Osteoblast (primary cell): ENCODE measurements at regions not wholly inside any gene's neighbourhood (a gene's known extent, or its start where the extent isn't known, plus 50 kb on each side); places are given as distances from the start of the nearest gene placed in this dataset.

Experiments
- DNase-seq: peaks from one replicate; pipeline ENCODE4 v3.0.0; 2011; ENCODE audit warnings: low spot score, mixed read lengths; ENCODE audit not compliant: insufficient read length; ENCODE audit errors: missing footprints
- H2AFZ ChIP-seq: 2 replicates; pipeline ENCODE4 v1.6.0; 2011; ENCODE audit warnings: mild to moderate bottlenecking, low read length
- H3K27ac ChIP-seq: 2 replicates; pipeline ENCODE4 v1.5.1; 2011; ENCODE audit warnings: mild to moderate bottlenecking, low read depth, low read length, moderate library complexity
- H3K27me3 ChIP-seq: 2 replicates; pipeline ENCODE4 v1.6.0; 2012; ENCODE audit warnings: mild to moderate bottlenecking, control low read depth, inconsistent platforms, low read length, moderate library complexity; ENCODE audit not compliant: insufficient read depth
- H3K36me3 ChIP-seq: 2 replicates; pipeline ENCODE4 v1.5.1; 2011; ENCODE audit warnings: mild to moderate bottlenecking, low read length, control low read depth, moderate library complexity; ENCODE audit not compliant: insufficient read depth
- H3K4me1 ChIP-seq: 2 replicates; pipeline ENCODE4 v1.5.1; 2011; ENCODE audit warnings: mild to moderate bottlenecking, low read length, control low read depth, moderate library complexity; ENCODE audit not compliant: insufficient read depth
- H3K4me2 ChIP-seq: 2 replicates; pipeline ENCODE4 v1.6.0; 2011; ENCODE audit warnings: mild to moderate bottlenecking, low read length; ENCODE audit not compliant: insufficient read depth
- H3K4me3 ChIP-seq: fragments of 200-600 bp; sonication (generic); 3 replicates; pipeline ENCODE4 v1.5.1; 2012; ENCODE audit warnings: mild to moderate bottlenecking, low read length, inconsistent platforms; ENCODE audit not compliant: insufficient read depth
- H3K79me2 ChIP-seq: 2 replicates; pipeline ENCODE4 v1.6.0; 2012; ENCODE audit warnings: mild to moderate bottlenecking, low read length, control low read depth, inconsistent platforms; ENCODE audit not compliant: insufficient read depth
- H3K9me3 ChIP-seq: 2 replicates; pipeline ENCODE4 v1.5.1; 2011; ENCODE audit warnings: low read depth, low read length, control low read depth
- H4K20me1 ChIP-seq: 2 replicates; pipeline ENCODE4 v1.6.0; 2012; ENCODE audit warnings: mild to moderate bottlenecking, low read length, control low read depth; ENCODE audit not compliant: insufficient read depth
- TF ChIP-seq, protein P1 (sequence below): IDR thresholded peaks from 2 replicates; pipeline ENCODE4 v1.5.1; 2011; ENCODE audit warnings: mild to moderate bottlenecking, low read depth, low read length, moderate library complexity; ENCODE audit errors: extremely low read depth

DNA sequence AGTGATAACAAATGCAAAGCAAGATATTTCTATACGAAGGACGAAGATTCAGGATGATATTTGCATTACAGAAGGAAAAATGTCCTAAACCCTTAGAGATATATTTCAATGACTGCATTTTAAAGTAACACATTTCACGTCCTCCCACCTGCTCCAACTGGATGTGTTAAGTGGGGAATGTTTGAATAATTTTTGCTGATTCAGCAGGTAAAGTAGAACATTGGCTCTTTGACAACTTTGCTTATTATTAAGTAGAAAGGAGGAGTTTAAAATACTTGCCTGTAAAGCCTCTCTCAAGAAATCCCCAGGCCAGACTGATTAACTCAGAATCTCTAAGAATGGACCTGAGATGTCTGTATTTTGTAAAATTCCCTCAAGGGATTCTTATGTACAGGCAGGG lies 1165.2 kb upstream of the PRKX start:
- Histone ChIP-seq H2AFZ (no peak overlapping the region), H3K36me3 (no peaks in the 10 kb centered on the region), H3K9me3 (no peaks in the 10 kb centered on the region), H3K79me2 (no peaks in the 10 kb centered on the region), H3K4me3 (no peak overlapping the region), H3K4me2 (no peak overlapping the region), H3K4me1 (no peaks in the 10 kb centered on the region), H4K20me1 (no peaks in the 10 kb centered on the region), H3K27ac (no peak overlapping the region), H3K27me3 (no peaks in the 10 kb centered on the region)
- DNase-seq: no peak
- TF ChIP-seq, protein P1, sequence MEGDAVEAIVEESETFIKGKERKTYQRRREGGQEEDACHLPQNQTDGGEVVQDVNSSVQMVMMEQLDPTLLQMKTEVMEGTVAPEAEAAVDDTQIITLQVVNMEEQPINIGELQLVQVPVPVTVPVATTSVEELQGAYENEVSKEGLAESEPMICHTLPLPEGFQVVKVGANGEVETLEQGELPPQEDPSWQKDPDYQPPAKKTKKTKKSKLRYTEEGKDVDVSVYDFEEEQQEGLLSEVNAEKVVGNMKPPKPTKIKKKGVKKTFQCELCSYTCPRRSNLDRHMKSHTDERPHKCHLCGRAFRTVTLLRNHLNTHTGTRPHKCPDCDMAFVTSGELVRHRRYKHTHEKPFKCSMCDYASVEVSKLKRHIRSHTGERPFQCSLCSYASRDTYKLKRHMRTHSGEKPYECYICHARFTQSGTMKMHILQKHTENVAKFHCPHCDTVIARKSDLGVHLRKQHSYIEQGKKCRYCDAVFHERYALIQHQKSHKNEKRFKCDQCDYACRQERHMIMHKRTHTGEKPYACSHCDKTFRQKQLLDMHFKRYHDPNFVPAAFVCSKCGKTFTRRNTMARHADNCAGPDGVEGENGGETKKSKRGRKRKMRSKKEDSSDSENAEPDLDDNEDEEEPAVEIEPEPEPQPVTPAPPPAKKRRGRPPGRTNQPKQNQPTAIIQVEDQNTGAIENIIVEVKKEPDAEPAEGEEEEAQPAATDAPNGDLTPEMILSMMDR: no peak

DNA sequence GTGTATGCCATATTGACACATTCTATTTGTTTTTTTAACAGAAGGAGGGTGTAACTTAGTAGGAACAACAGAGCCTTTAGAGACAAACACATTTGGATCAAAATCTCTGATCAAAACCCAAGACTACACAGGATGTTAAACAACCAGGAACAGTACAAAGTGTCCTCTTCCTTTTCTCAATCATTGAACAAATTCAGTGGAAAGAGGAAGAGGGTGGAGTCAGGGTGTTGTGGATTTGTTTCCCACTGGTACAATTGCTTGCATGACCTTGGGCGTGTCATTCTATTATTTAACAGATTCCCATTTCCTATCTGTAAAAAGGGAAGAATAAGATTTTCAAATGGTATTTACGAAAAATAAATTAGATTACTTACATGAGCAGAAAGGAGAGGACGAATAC lies 1162.8 kb upstream of the PRKX start:
- Histone ChIP-seq H2AFZ (no peak overlapping the region), H3K27me3 (no peaks in the 10 kb centered on the region), H3K4me3 (no peak overlapping the region), H3K79me2 (no peaks in the 10 kb centered on the region), H3K9me3 (no peaks in the 10 kb centered on the region), H3K27ac (no peak overlapping the region), H3K4me2 (no peak overlapping the region), H4K20me1 (no peaks in the 10 kb centered on the region), H3K4me1 (no peaks in the 10 kb centered on the region), H3K36me3 (no peaks in the 10 kb centered on the region)
- DNase-seq: no peak
- TF ChIP-seq, protein P1: no peak

DNA sequence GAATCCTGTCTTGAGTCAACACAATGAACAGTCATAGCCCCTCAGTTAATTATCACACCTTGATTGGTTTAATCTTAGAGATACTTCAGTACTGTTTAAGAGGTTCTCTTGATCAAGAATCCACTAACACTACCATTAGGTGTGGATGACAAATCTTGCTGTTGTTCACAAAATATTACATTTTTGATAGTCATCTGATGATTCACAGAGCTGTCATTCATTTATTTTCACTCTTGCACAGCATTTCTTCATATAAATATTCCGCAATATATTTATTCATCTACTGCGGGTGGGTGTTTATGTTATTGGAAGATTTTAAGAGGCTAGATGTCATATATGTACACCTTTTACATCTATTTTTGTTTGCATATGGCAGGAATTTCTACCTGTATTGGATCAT lies 1138.1 kb upstream of the PRKX start:
- H2AFZ ChIP-seq: no peak overlapping the region

GRCh38 chrX:4850312-4850711 lies 1136.9 kb upstream of the PRKX start:
- no peaks in the 10 kb centered on the region for H3K36me3 ChIP-seq
- DNase-seq: no peak
- H3K4me1 ChIP-seq: no peaks in the 10 kb centered on the region
- no peaks in the 10 kb centered on the region for H3K27me3 ChIP-seq
- no peaks in the 10 kb centered on the region for H3K9me3 ChIP-seq
- TF ChIP-seq, protein P1: no peak
- H2AFZ ChIP-seq: no peak overlapping the region
- H3K79me2 ChIP-seq: no peaks in the 10 kb centered on the region
- no peak overlapping the region for H3K27ac ChIP-seq
- H3K4me2 ChIP-seq: no peak overlapping the region
- no peak overlapping the region for H3K4me3 ChIP-seq
- H4K20me1 ChIP-seq: no peaks in the 10 kb centered on the region

More for the DNA sequence above, 1138.1 kb upstream of the PRKX start:
- Histone ChIP-seq H4K20me1 (no peaks in the 10 kb centered on the region), H3K36me3 (no peaks in the 10 kb centered on the region), H3K27me3 (no peaks in the 10 kb centered on the region), H3K4me1 (no peaks in the 10 kb centered on the region), H3K27ac (no peak overlapping the region), H3K79me2 (no peaks in the 10 kb centered on the region), H3K9me3 (no peaks in the 10 kb centered on the region), H3K4me2 (no peak overlapping the region), H3K4me3 (no peak overlapping the region)
- DNase-seq: no peak
- TF ChIP-seq, protein P1: no peak
